ENCODE measurements at regions not wholly inside any gene's neighbourhood (a gene's known extent, or its start where the extent isn't known, plus 50 kb on each side); places are given as distances from the start of the nearest gene placed in this dataset.
"Not testable (repeated sequence)": the region's sequence is repeated elsewhere in the genome, so short reads cannot be mapped to it uniquely, and the experiment has no call there.

GRCh38 chr5:118578093-118578492 lies 410.3 kb downstream of the DTWD2 start:
- H2AFZ ChIP-seq (ENCODE audit: low read depth, low read length), result no peak overlapping the region
- TF ChIP-seq CTCF (IDR thresholded peaks at IDR 0.05; ENCODE audit: low read depth, low read length) (no peak), EZH2phosphoT487 (IDR thresholded peaks at IDR 0.05; ENCODE audit: low read depth) (no peak)

GRCh38 chr5:118577621-118578020 lies 410.7 kb downstream of the DTWD2 start:
- Histone ChIP-seq H3K9ac (ENCODE audit: low read length) (no peak overlapping the region), H3K9me3 (ENCODE audit: insufficient read depth, low read length) (no peaks in the 10 kb centered on the region)

More at GRCh38 chr5:118578093-118578492, 410.3 kb downstream of the DTWD2 start:
- H3K4me3 ChIP-seq (ENCODE audit: low read length), result no peak overlapping the region
- H3K9me3 ChIP-seq (ENCODE audit: insufficient read depth, low read length), result no peaks in the 10 kb centered on the region
- no peaks in the 10 kb centered on the region for H4K20me1 ChIP-seq (ENCODE audit: insufficient read depth, low read length)
- H3K4me1 ChIP-seq (ENCODE audit: low read length), result no peaks in the 10 kb centered on the region
- no peaks in the 10 kb centered on the region for H3K27me3 ChIP-seq (ENCODE audit: low read depth, low read length)
- no peaks in the 10 kb centered on the region for H3K36me3 ChIP-seq (replicated peaks; ENCODE audit: low read depth, low read length)
- H3K9ac ChIP-seq (ENCODE audit: low read length), result no peak overlapping the region
- H3K79me2 ChIP-seq (ENCODE audit: low read length), result no peaks in the 10 kb centered on the region
- no peak overlapping the region for H3K4me2 ChIP-seq (ENCODE audit: low read length)
- no peak overlapping the region for H3K27ac ChIP-seq (ENCODE audit: low read length)

GRCh38 chr5:118570276-118570675 lies 418.1 kb downstream of the DTWD2 start:
- H3K36me3 ChIP-seq (replicated peaks; ENCODE audit: low read depth, low read length); H3K27ac ChIP-seq (ENCODE audit: low read length); H3K79me2 ChIP-seq (ENCODE audit: low read length); H3K4me1 ChIP-seq (ENCODE audit: low read length); H2AFZ ChIP-seq (ENCODE audit: low read depth, low read length); H3K9ac ChIP-seq (ENCODE audit: low read length); H3K9me3 ChIP-seq (ENCODE audit: insufficient read depth, low read length); H3K27me3 ChIP-seq (ENCODE audit: low read depth, low read length); H3K4me3 ChIP-seq (ENCODE audit: low read length); H3K4me2 ChIP-seq (ENCODE audit: low read length); H4K20me1 ChIP-seq (ENCODE audit: insufficient read depth, low read length): not testable (repeated sequence)

More at GRCh38 chr5:118577621-118578020, 410.7 kb downstream of the DTWD2 start:
- H3K36me3 ChIP-seq (replicated peaks; ENCODE audit: low read depth, low read length), result no peaks in the 10 kb centered on the region
- no peaks in the 10 kb centered on the region for H3K27me3 ChIP-seq (ENCODE audit: low read depth, low read length)
- H2AFZ ChIP-seq (ENCODE audit: low read depth, low read length), result no peak overlapping the region
- TF ChIP-seq EZH2phosphoT487 (IDR thresholded peaks at IDR 0.05; ENCODE audit: low read depth), result no peak
- no peak for TF ChIP-seq CTCF (IDR thresholded peaks at IDR 0.05; ENCODE audit: low read depth, low read length)
- no peaks in the 10 kb centered on the region for H3K4me1 ChIP-seq (ENCODE audit: low read length)
- no peak overlapping the region for H3K27ac ChIP-seq (ENCODE audit: low read length)
- no peaks in the 10 kb centered on the region for H4K20me1 ChIP-seq (ENCODE audit: insufficient read depth, low read length)
- no peaks in the 10 kb centered on the region for H3K79me2 ChIP-seq (ENCODE audit: low read length)
- no peak overlapping the region for H3K4me3 ChIP-seq (ENCODE audit: low read length)
- H3K4me2 ChIP-seq (ENCODE audit: low read length), result no peak overlapping the region

- not testable (repeated sequence) for H2AFZ ChIP-seq (ENCODE audit: low read depth, low read length); H3K9me3 ChIP-seq (ENCODE audit: insufficient read depth, low read length); H3K9ac ChIP-seq (ENCODE audit: low read length); H3K27ac ChIP-seq (ENCODE audit: low read length); H3K36me3 ChIP-seq (replicated peaks; ENCODE audit: low read depth, low read length); H3K27me3 ChIP-seq (ENCODE audit: low read depth, low read length); H4K20me1 ChIP-seq (ENCODE audit: insufficient read depth, low read length); H3K79me2 ChIP-seq (ENCODE audit: low read length); H3K4me2 ChIP-seq (ENCODE audit: low read length); H3K4me3 ChIP-seq (ENCODE audit: low read length); H3K4me1 ChIP-seq (ENCODE audit: low read length)
Observed at GRCh38 chr5:118569596-118569995, 418.8 kb downstream of the DTWD2 start.

GRCh38 chr5:118565335-118565971 lies 422.9 kb downstream of the DTWD2 start:
- no peak overlapping the region for H3K9ac ChIP-seq (ENCODE audit: low read length)
- no peak for TF ChIP-seq EZH2phosphoT487 (IDR thresholded peaks at IDR 0.05; ENCODE audit: low read depth)
- no peak for TF ChIP-seq CTCF (IDR thresholded peaks at IDR 0.05; ENCODE audit: low read depth, low read length)
- no peaks in the 10 kb centered on the region for H3K27me3 ChIP-seq (ENCODE audit: low read depth, low read length)
- no peak overlapping the region for H3K27ac ChIP-seq (ENCODE audit: low read length)
- no peak overlapping the region for H2AFZ ChIP-seq (ENCODE audit: low read depth, low read length)
- no peak overlapping the region for H3K4me3 ChIP-seq (ENCODE audit: low read length)
- H3K9me3 ChIP-seq (ENCODE audit: insufficient read depth, low read length), result no peaks in the 10 kb centered on the region
- no peaks in the 10 kb centered on the region for H3K36me3 ChIP-seq (replicated peaks; ENCODE audit: low read depth, low read length)
- no peaks in the 10 kb centered on the region for H3K79me2 ChIP-seq (ENCODE audit: low read length)
- H4K20me1 ChIP-seq (ENCODE audit: insufficient read depth, low read length), result no peaks in the 10 kb centered on the region
- no peaks in the 10 kb centered on the region for H3K4me1 ChIP-seq (ENCODE audit: low read length)
- H3K4me2 ChIP-seq (ENCODE audit: low read length), result no peak overlapping the region

Data from OCI-LY3 (cell line).